HFF-Myc (cell line): ENCODE measurements at regions not wholly inside any gene's neighbourhood (a gene's known extent, or its start where the extent isn't known, plus 50 kb on each side); places are given as distances from the start of the nearest gene placed in this dataset.

Experiments
- DNase-seq: peaks from one replicate; pipeline ENCODE4 v3.0.0-alpha.2; 2011; ENCODE audit warnings: low read depth; ENCODE audit errors: extremely low read depth
- H3K4me3 ChIP-seq: replicated peaks from 2 replicates; pipeline ENCODE4 v1.5.1; 2011; ENCODE audit warnings: low read depth, mild to moderate bottlenecking, control low read depth, low read length
- CTCF ChIP-seq: IDR thresholded peaks from 2 replicates; pipeline ENCODE4 v1.5.1; 2012; ENCODE audit warnings: mild to moderate bottlenecking, low read depth, low read length, control low read depth; ENCODE audit errors: missing control alignments

GRCh38 chr13:61770681-61771080 is 355.0 kb upstream of the PCDH20 start:
- H3K4me3 ChIP-seq: no peak overlapping the region
- no peak for DNase-seq
- no peak for TF ChIP-seq CTCF

GRCh38 chr13:61768175-61768574 is 352.5 kb upstream of the PCDH20 start:
- no peak for DNase-seq
- no peak overlapping the region for H3K4me3 ChIP-seq
- no peak for TF ChIP-seq CTCF

- no peak for DNase-seq
- H3K4me3 ChIP-seq: no peak overlapping the region
- no peak for TF ChIP-seq CTCF
Observed at GRCh38 chr13:61766667-61767058, 351.0 kb upstream of the PCDH20 start.

- no peak overlapping the region for H3K4me3 ChIP-seq
- DNase-seq: no peak
Observed at GRCh38 chr13:61765940-61766666, 350.5 kb upstream of the PCDH20 start.

GRCh38 chr13:61765181-61765742 is 349.6 kb upstream of the PCDH20 start:
- DNase-seq: no peak
- no peak overlapping the region for H3K4me3 ChIP-seq
- TF ChIP-seq CTCF: no peak

More at GRCh38 chr13:61765940-61766666, 350.5 kb upstream of the PCDH20 start:
- TF ChIP-seq CTCF: no peak

- no peak for DNase-seq
- no peak for TF ChIP-seq CTCF
Observed at GRCh38 chr13:61761690-61762089, 346.0 kb upstream of the PCDH20 start.

More at GRCh38 chr13:61761690-61762089, 346.0 kb upstream of the PCDH20 start:
- no peak overlapping the region for H3K4me3 ChIP-seq
